K562 (cell line): ENCODE measurements at regions not wholly inside any gene's neighbourhood (a gene's known extent, or its start where the extent isn't known, plus 50 kb on each side); places are given as distances from the start of the nearest gene placed in this dataset.

Experiments used
- AFF4 ChIP-seq: sonication (generic); formaldehyde crosslinking; IDR thresholded peaks from 2 replicates; pipeline ENCODE4 v1.8.0; 2023; ENCODE audit warnings: mild to moderate bottlenecking, missing genetic modification reagents
- BCLAF1 ChIP-seq, 2 experiments: fragments of 450-650 bp in 1 of 2; IDR thresholded peaks; 2 replicates each; pipeline ENCODE4 v1.6.1; 2011 to 2017; ENCODE audit warnings: low read depth in 2 of 2, antibody characterized with exemption in 1 of 2, borderline replicate concordance in 1 of 2, low read length in 1 of 2, mild to moderate bottlenecking in 1 of 2, mixed read lengths in 1 of 2; ENCODE audit not compliant: control insufficient read depth in 1 of 2
- BHLHE40 ChIP-seq: IDR thresholded peaks from 2 replicates; pipeline ENCODE4 v1.6.1; 2011; ENCODE audit warnings: low read length, improper control_type of control experiment
- CTCF ChIP-seq, 3 experiments: IDR thresholded peaks in 2 of 3; conservative IDR thresholded peaks in 1 of 3; 2 replicates each; pipeline ENCODE4 v1.5.1; 2011 to 2012; ENCODE audit warnings: low read length in 3 of 3, mild to moderate bottlenecking in 3 of 3, control low read depth in 2 of 3, improper control_type of control experiment in 1 of 3, inconsistent platforms in 1 of 3, low read depth in 1 of 3, mixed read lengths in 1 of 3, moderate library complexity in 1 of 3; ENCODE audit not compliant: insufficient read depth in 2 of 3
- ETS1 ChIP-seq: conservative IDR thresholded peaks from 2 replicates; pipeline ENCODE4 v1.6.1; 2011; ENCODE audit warnings: low read depth, mild to moderate bottlenecking, low read length; ENCODE audit not compliant: control insufficient read depth
- FOXM1 ChIP-seq, 2 experiments: fragments of 450-650 bp in 1 of 2; sonication (generic) in 1 of 2; formaldehyde crosslinking in 1 of 2; IDR thresholded peaks; 2 replicates each; pipeline versions ENCODE4 v1.6.1 to v1.9.0; 2017 to 2022; ENCODE audit warnings: low read depth in 2 of 2, mild to moderate bottlenecking in 2 of 2, missing genetic modification reagents in 1 of 2, moderate library complexity in 1 of 2
- NR3C1 ChIP-seq: sonication (generic); formaldehyde crosslinking; IDR thresholded peaks from 2 replicates; pipeline ENCODE4 v1.8.1; 2022; ENCODE audit warnings: missing genetic modification reagents
- SPI1 ChIP-seq: IDR thresholded peaks from 2 replicates; pipeline ENCODE4 v1.6.1; 2011; ENCODE audit warnings: low read depth, low read length, control low read depth, borderline replicate concordance
- TARDBP ChIP-seq: fragments of 450-650 bp; IDR thresholded peaks from 2 replicates; pipeline ENCODE4 v1.6.1; 2016
- ZNF3 ChIP-seq: fragments of 250-450 bp; sonication (Bioruptor Pico); IDR thresholded peaks from 2 replicates; pipeline ENCODE4 v1.5.0; 2021; ENCODE audit warnings: mild to moderate bottlenecking, moderate library complexity

DNA sequence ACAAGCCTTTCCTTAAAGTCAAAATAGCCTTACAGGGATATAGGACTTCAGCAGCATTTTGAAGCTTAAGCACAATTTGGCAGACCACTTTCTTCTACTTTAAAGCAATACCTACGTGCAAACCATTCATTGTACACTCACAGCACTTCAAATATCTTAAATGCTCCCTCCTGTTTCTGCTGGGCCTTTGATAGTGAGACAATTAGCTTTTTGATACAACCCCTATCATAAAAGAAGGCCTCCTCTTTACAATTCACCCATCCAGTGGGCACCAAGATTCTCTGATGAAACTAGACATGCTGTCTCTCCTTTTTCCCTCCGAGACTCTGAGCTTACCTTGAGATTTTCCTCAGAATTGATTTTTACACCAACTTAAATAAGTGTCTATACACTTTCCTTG lies 157.5 kb upstream of the FAR2 start:
- TF ChIP-seq ETS1, result no peak
- no peak for TF ChIP-seq CTCF (IDR thresholded peaks at IDR 0.05 in 2 of 3, conservative IDR thresholded peaks at IDR 0.05 in 1 of 3; ENCODE audit: insufficient read depth in 2 of 3, low read depth in 1 of 3, low read length in 3 of 3)
- TF ChIP-seq AFF4 (CRISPR knock-in tag), result no peak
- TF ChIP-seq BCLAF1 (IDR thresholded peaks at IDR 0.05; ENCODE audit: borderline replicate concordance in 1 of 2, control insufficient read depth in 1 of 2, low read depth in 2 of 2, low read length in 1 of 2), result no peak
- no peak for TF ChIP-seq SPI1
- no peak for TF ChIP-seq BHLHE40
- TF ChIP-seq NR3C1 (CRISPR knock-in tag), result no peak
- TF ChIP-seq TARDBP, result no peak
- TF ChIP-seq FOXM1 (IDR thresholded peaks at IDR 0.05; ENCODE audit: low read depth), result no peak
- TF ChIP-seq FOXM1 (CRISPR knock-in tag; IDR thresholded peaks at IDR 0.05; ENCODE audit: low read depth), result no peak
- TF ChIP-seq ZNF3 (CRISPR knock-in tag), result no peak
